H1 (cell line): ENCODE measurements at regions not wholly inside any gene's neighbourhood (a gene's known extent, or its start where the extent isn't known, plus 50 kb on each side); places are given as distances from the start of the nearest gene placed in this dataset.

ENCODE experiments used
- CTCF ChIA-PET: fragments of 300-600 bp; sonication (Branson Sonifier 250); formaldehyde crosslinking; loops from one replicate; lab custom pipeline; 2021; ENCODE audit not compliant: partially characterized antibody; lab: Charles Lee
- POLR2A ChIA-PET: fragments of 300-600 bp; sonication (Branson Sonifier 250); formaldehyde crosslinking; loops from one replicate; lab custom pipeline; 2021; ENCODE audit warnings: inconsistent platforms; ENCODE audit not compliant: partially characterized antibody; lab: Charles Lee
- DNase-seq, 2 experiments: peaks; one replicate each; pipeline versions ENCODE4 v3.0.0 to v3.0.0-alpha.2; 2010 to 2022; ENCODE audit warnings: low spot score in 2 of 2, low read depth in 1 of 2, mixed read lengths in 1 of 2
- FAIRE-seq: peaks from 2 replicates; lab custom pipeline; 2011; peaks lifted over from hg19 to GRCh38; lab: Jason Lieb, UNC
- H2AFZ ChIP-seq: 2 replicates; pipeline ENCODE4 v1.8.1; 2012; ENCODE audit warnings: low read length, inconsistent platforms
- H2AK5ac ChIP-seq: 2 replicates; pipeline ENCODE4 v1.6.1; 2013; ENCODE audit warnings: low read depth, low read length
- H2BK120ac ChIP-seq: replicated peaks from 2 replicates; pipeline ENCODE3; 2013; ENCODE audit warnings: low read depth, low read length, inconsistent platforms
- H2BK12ac ChIP-seq: 2 replicates; pipeline ENCODE4 v1.6.1; 2013; ENCODE audit warnings: low read depth, low read length
- H2BK15ac ChIP-seq: 2 replicates; pipeline ENCODE4 v1.6.1; 2013; ENCODE audit warnings: low read length
- H2BK20ac ChIP-seq: 2 replicates; pipeline ENCODE4 v1.6.1; 2013; ENCODE audit warnings: low read length
- H2BK5ac ChIP-seq: 2 replicates; pipeline ENCODE4 v1.6.1; 2013; ENCODE audit warnings: low read depth, low read length
- H3K14ac ChIP-seq: 2 replicates; pipeline ENCODE4 v1.6.1; 2013; ENCODE audit warnings: inconsistent platforms; ENCODE audit not compliant: insufficient read length
- H3K18ac ChIP-seq: 2 replicates; pipeline ENCODE4 v1.6.1; 2013; ENCODE audit warnings: low read length; ENCODE audit errors: extremely low read depth
- H3K23ac ChIP-seq: 2 replicates; pipeline ENCODE4 v1.6.1; 2013; ENCODE audit warnings: inconsistent platforms; ENCODE audit not compliant: insufficient read length
- H3K23me2 ChIP-seq: 2 replicates; pipeline ENCODE4 v1.6.1; 2013; ENCODE audit warnings: low read depth, low read length
- H3K27ac ChIP-seq: 2 replicates; pipeline ENCODE4 v1.6.1; 2011; ENCODE audit warnings: low read depth, low read length, inconsistent platforms
- H3K27me3 ChIP-seq, 4 experiments: replicated peaks in 1 of 4; 1 replicate in 1 of 4; 2 replicates in 3 of 4; pipeline versions ENCODE4 v1.6.1 to v1.8.1; 2011 to 2013; ENCODE audit warnings: low read length in 3 of 4, mild to moderate bottlenecking in 3 of 4, inconsistent platforms in 2 of 4, mixed read lengths in 2 of 4, moderate library complexity in 1 of 4; ENCODE audit not compliant: control insufficient read depth in 3 of 4, insufficient read depth in 3 of 4; ENCODE audit errors: extremely low read depth in 1 of 4
- H3K36me3 ChIP-seq, 4 experiments: 2 replicates each; pipeline versions ENCODE4 v1.6.1 to v1.8.1; 2011 to 2013; ENCODE audit warnings: mild to moderate bottlenecking in 4 of 4, low read length in 3 of 4, moderate library complexity in 2 of 4, control low read depth in 1 of 4, inconsistent platforms in 1 of 4; ENCODE audit not compliant: insufficient read depth in 4 of 4, control insufficient read depth in 2 of 4
- H3K4ac ChIP-seq: replicated peaks from 2 replicates; pipeline ENCODE3; 2013; ENCODE audit warnings: low read length, low read depth, mixed read lengths, inconsistent platforms; ENCODE audit not compliant: insufficient read length
- H3K4me1 ChIP-seq, 4 experiments: replicated peaks in 1 of 4; 1 replicate in 1 of 4; 2 replicates in 3 of 4; pipeline versions ENCODE4 v1.6.1 to v1.8.1; 2011 to 2013; ENCODE audit warnings: low read length in 3 of 4, inconsistent platforms in 2 of 4, mixed read lengths in 1 of 4; ENCODE audit not compliant: insufficient read depth in 4 of 4, control insufficient read depth in 3 of 4
- H3K4me2 ChIP-seq, 2 experiments: 2 replicates each; pipeline versions ENCODE4 v1.6.1 to v1.8.1; 2011 to 2013; ENCODE audit warnings: low read depth in 2 of 2, low read length in 2 of 2, control low read depth in 1 of 2, inconsistent platforms in 1 of 2, mild to moderate bottlenecking in 1 of 2; ENCODE audit not compliant: insufficient read depth in 1 of 2
- H3K4me3 ChIP-seq, 4 experiments: fragments of 200-600, 300-600 bp in 1 of 4; sonication (generic), shearing (Covaris generic), sonication (Bioruptor Twin) in 1 of 4; 2 replicates each; pipeline versions ENCODE4 v1.5.1 to v1.8.1; 2011 to 2016; ENCODE audit warnings: low read length in 4 of 4, low read depth in 3 of 4, control low read depth in 2 of 4, inconsistent platforms in 2 of 4, mild to moderate bottlenecking in 2 of 4, mixed read lengths in 1 of 4, moderate library complexity in 1 of 4; ENCODE audit not compliant: insufficient read depth in 2 of 4; ENCODE audit errors: extremely low read depth in 1 of 4
- H3K56ac ChIP-seq: replicated peaks from 2 replicates; pipeline ENCODE3; 2013; ENCODE audit warnings: low read depth, mild to moderate bottlenecking, mixed read lengths, low read length, inconsistent platforms; ENCODE audit not compliant: insufficient read length
- H3K79me1 ChIP-seq: 2 replicates; pipeline ENCODE4 v1.6.1; 2013; ENCODE audit warnings: low read depth, low read length, control low read depth
- H3K79me2 ChIP-seq, 2 experiments: 2 replicates each; pipeline versions ENCODE4 v1.6.1 to v1.8.1; 2012 to 2013; ENCODE audit warnings: low read length in 2 of 2, mild to moderate bottlenecking in 2 of 2, inconsistent platforms in 1 of 2; ENCODE audit not compliant: insufficient read depth in 2 of 2, control insufficient read depth in 1 of 2
- H3K9ac ChIP-seq, 4 experiments: replicated peaks in 1 of 4; 1 replicate in 1 of 4; 2 replicates in 3 of 4; pipeline versions ENCODE4 v1.6.1 to v1.8.1; 2011 to 2013; ENCODE audit warnings: low read depth in 3 of 4, low read length in 3 of 4, control low read depth in 2 of 4, mild to moderate bottlenecking in 2 of 4, moderate library complexity in 2 of 4, inconsistent platforms in 1 of 4; ENCODE audit errors: extremely low read depth in 1 of 4
- H3K9me3 ChIP-seq, 2 experiments: 2 replicates each; pipeline versions ENCODE4 v1.6.1 to v1.8.1; 2012 to 2013; ENCODE audit warnings: mild to moderate bottlenecking in 2 of 2, moderate library complexity in 2 of 2, control low read depth in 1 of 2, inconsistent platforms in 1 of 2, low read depth in 1 of 2, low read length in 1 of 2, mixed read lengths in 1 of 2; ENCODE audit not compliant: insufficient read depth in 2 of 2
- H4K20me1 ChIP-seq, 2 experiments: replicated peaks in 1 of 2; 2 replicates each; pipeline versions ENCODE3 to v1.8.1; 2011 to 2013; ENCODE audit warnings: inconsistent platforms in 2 of 2, low read length in 2 of 2, mild to moderate bottlenecking in 1 of 2; ENCODE audit not compliant: insufficient read depth in 2 of 2, control insufficient read depth in 1 of 2
- H4K5ac ChIP-seq: 2 replicates; pipeline ENCODE4 v1.6.1; 2013; ENCODE audit warnings: low read length, low read depth, mixed read lengths, inconsistent platforms; ENCODE audit not compliant: insufficient read length
- H4K8ac ChIP-seq: 2 replicates; pipeline ENCODE4 v1.8.0; 2013; ENCODE audit warnings: mild to moderate bottlenecking, moderate library complexity, low read length, inconsistent platforms; ENCODE audit not compliant: insufficient read depth; ENCODE audit errors: extremely low read depth
- H4K91ac ChIP-seq: replicated peaks from 2 replicates; pipeline ENCODE3; 2013; ENCODE audit warnings: low read length, mixed read lengths, inconsistent platforms; ENCODE audit not compliant: insufficient read length
- ASH2L ChIP-seq: fragments of 200-600, 300-600 bp; sonication (generic); IDR thresholded peaks from one replicate; pipeline ENCODE4 v1.7.1; 2017; ENCODE audit warnings: low read length
- ATF2 ChIP-seq: IDR thresholded peaks from 2 replicates; pipeline ENCODE4 v1.6.1; 2012; ENCODE audit warnings: low read length, inconsistent platforms
- EP300 ChIP-seq, 2 experiments: IDR thresholded peaks; 1 replicate in 1 of 2; 2 replicates in 1 of 2; pipeline ENCODE4 v1.6.1; 2011 to 2012; ENCODE audit warnings: low read depth in 2 of 2, low read length in 2 of 2, mild to moderate bottlenecking in 2 of 2, borderline replicate concordance in 1 of 2, inconsistent platforms in 1 of 2, moderate library complexity in 1 of 2
- GTF2F1 ChIP-seq: IDR thresholded peaks from 2 replicates; pipeline ENCODE4 v1.6.1; 2012; ENCODE audit warnings: low read depth, low read length, improper control_type of control experiment, borderline replicate concordance
- JUND ChIP-seq: IDR thresholded peaks from 2 replicates; pipeline ENCODE4 v1.6.1; 2011; ENCODE audit warnings: mild to moderate bottlenecking, improper control_type of control experiment, low read length
- KDM4A ChIP-seq: IDR thresholded peaks from one replicate; pipeline ENCODE4 v1.7.1; 2012; ENCODE audit warnings: low read depth, mild to moderate bottlenecking, moderate library complexity, low read length, inconsistent platforms; ENCODE audit not compliant: severe bottlenecking
- MAFK ChIP-seq: IDR thresholded peaks from 2 replicates; pipeline ENCODE4 v1.6.1; 2012; ENCODE audit warnings: low read depth, mild to moderate bottlenecking, improper control_type of control experiment, low read length
- MAX ChIP-seq: IDR thresholded peaks from 2 replicates; pipeline ENCODE4 v1.6.1; 2012; ENCODE audit warnings: inconsistent platforms
- RAD21 ChIP-seq, 2 experiments: IDR thresholded peaks in 1 of 2; conservative IDR thresholded peaks in 1 of 2; 2 replicates each; pipeline ENCODE4 v1.6.1; 2011; ENCODE audit warnings: low read depth in 2 of 2, low read length in 2 of 2, improper control_type of control experiment in 1 of 2, inconsistent platforms in 1 of 2, mild to moderate bottlenecking in 1 of 2, moderate library complexity in 1 of 2
- SIN3A ChIP-seq, 2 experiments: IDR thresholded peaks in 1 of 2; conservative IDR thresholded peaks in 1 of 2; 2 replicates each; pipeline ENCODE4 v1.6.1; 2011 to 2012; ENCODE audit warnings: low read length in 2 of 2, improper control_type of control experiment in 1 of 2, low read depth in 1 of 2, mild to moderate bottlenecking in 1 of 2
- SP1 ChIP-seq: IDR thresholded peaks from 2 replicates; pipeline ENCODE4 v1.6.1; 2011; ENCODE audit warnings: low read depth, low read length
- SRF ChIP-seq: IDR thresholded peaks from 2 replicates; pipeline ENCODE4 v1.6.1; 2011; ENCODE audit warnings: mild to moderate bottlenecking, low read depth, low read length, moderate library complexity
- WGBS, 2 experiments: shearing (Covaris generic) in 1 of 2; methylation state at CpG; one replicate each; pipeline versions ENCODE4 v1.1.6 to v1.1.7; 2013 to 2015; ENCODE audit warnings: low lambda C conversion rate in 2 of 2, mixed read lengths in 2 of 2, inconsistent platforms in 1 of 2, low coverage in 1 of 2, missing lambda C conversion rate in 1 of 2; ENCODE audit not compliant: insufficient replicate concordance in 2 of 2, insufficient coverage in 1 of 2, insufficient read length in 1 of 2; ENCODE audit errors: extremely low coverage in 1 of 2, missing lambda C conversion rate in 1 of 2; 5-methylcytosine and 5-hydroxymethylcytosine counted together

DNA sequence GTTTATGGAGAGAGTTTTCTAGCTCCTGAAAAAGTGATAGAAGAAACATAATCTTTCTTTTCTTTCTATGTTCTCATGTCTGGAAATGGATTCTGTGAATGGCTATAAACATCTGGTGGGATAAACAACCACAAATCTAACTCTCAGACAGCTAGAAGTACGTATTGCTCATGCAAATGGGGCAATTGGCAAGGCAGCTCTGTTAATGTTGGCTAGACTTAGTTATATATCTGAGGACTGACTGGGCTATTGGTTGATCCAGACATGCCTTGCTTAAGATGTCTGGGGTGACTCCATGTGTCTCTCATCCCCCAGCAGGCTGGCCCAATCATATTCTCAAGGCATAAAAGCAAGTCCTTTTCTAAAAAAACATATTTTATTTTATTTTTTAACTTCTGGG lies 939.2 kb upstream of the NRXN1 start:
- H4K91ac ChIP-seq, result no peak overlapping the region
- H2AK5ac ChIP-seq, result no peak overlapping the region
- H3K9me3 ChIP-seq, result no peaks in the 10 kb centered on the region
- no peaks in the 10 kb centered on the region for H3K4me1 ChIP-seq
- H2BK15ac ChIP-seq, result no peak overlapping the region
- no peak overlapping the region for H3K56ac ChIP-seq
- H2BK20ac ChIP-seq, result no peak overlapping the region
- H3K27me3 ChIP-seq, result no peaks in the 10 kb centered on the region
- H3K4me3 ChIP-seq, result no peak overlapping the region
- H2BK120ac ChIP-seq, result no peak overlapping the region
- H3K36me3 ChIP-seq, result no peaks in the 10 kb centered on the region
- DNase-seq (no peak), FAIRE-seq (no peak)
- H3K79me1 ChIP-seq, result no peaks in the 10 kb centered on the region
- H3K14ac ChIP-seq, result no peak overlapping the region
- ChIA-PET CTCF (interaction anchor here (1.4 kb wide), 1 partner anchor 10 kb away, joined by 5 read pairs; no protein-coding TSS in a partner anchor), POLR2A (no interaction called here)
- H3K4ac ChIP-seq, result no peak overlapping the region
- no peak for TF ChIP-seq GTF2F1
- no peak for TF ChIP-seq KDM4A
- no peak for TF ChIP-seq SIN3A (conservative IDR thresholded peaks at IDR 0.05 in 1 of 2, IDR thresholded peaks at IDR 0.05 in 1 of 2; ENCODE audit: low read depth in 1 of 2, low read length in 2 of 2)
- TF ChIP-seq ATF2, result no peak
- no peak for TF ChIP-seq ASH2L
- TF ChIP-seq SRF, result no peak
- TF ChIP-seq EP300 (IDR thresholded peaks at IDR 0.05; ENCODE audit: borderline replicate concordance in 1 of 2, low read depth in 2 of 2, low read length in 2 of 2), result no peak
- no peak for TF ChIP-seq RAD21 (IDR thresholded peaks at IDR 0.05 in 1 of 2, conservative IDR thresholded peaks at IDR 0.05 in 1 of 2; ENCODE audit: low read depth in 2 of 2, low read length in 2 of 2)
- TF ChIP-seq MAX, result no peak
- no peak for TF ChIP-seq SP1
- TF ChIP-seq MAFK, result no peak
- TF ChIP-seq JUND, result no peak
- H3K9ac ChIP-seq, result no peak overlapping the region
- H2AFZ ChIP-seq, result no peak overlapping the region
- no peaks in the 10 kb centered on the region for H3K23me2 ChIP-seq
- no peak overlapping the region for H3K18ac ChIP-seq
- H2BK5ac ChIP-seq, result no peak overlapping the region
- no peak overlapping the region for H2BK12ac ChIP-seq
- H3K4me2 ChIP-seq, result no peak overlapping the region
- H4K5ac ChIP-seq, result no peak overlapping the region
- no peaks in the 10 kb centered on the region for H4K20me1 ChIP-seq
- no peak overlapping the region for H4K8ac ChIP-seq
- H3K27ac ChIP-seq, result no peak overlapping the region
- 100% methylated on average over 1 of the region's 1 CpG; no CpG with 5 or more reads in 1 of the 2 experiments for WGBS, 2 experiments
- no peak overlapping the region for H3K23ac ChIP-seq
- H3K79me2 ChIP-seq, result no peaks in the 10 kb centered on the region
